Tibial nerve (tissue), 4 donors: ENCODE measurements at regions not wholly inside any gene's neighbourhood (a gene's known extent, or its start where the extent isn't known, plus 50 kb on each side); places are given as distances from the start of the nearest gene placed in this dataset.

Experiments used
- DNase-seq, 2 donors: peaks; one replicate each; pipeline ENCODE4 v3.0.0-alpha.2; 2019; ENCODE audit warnings: low spot score in 2 of 2
- H3K27ac ChIP-seq, 4 donors: fragments of 200-600 bp; sonication (generic) in 3 of 4; one replicate each; pipeline ENCODE4 v1.5.1; 2017 to 2019; ENCODE audit warnings: mild to moderate bottlenecking in 1 of 4
- H3K27me3 ChIP-seq, 2 donors: fragments of 200-600 bp; sonication (generic) in 1 of 2; one replicate each; pipeline versions ENCODE4 v1.5.1 to v1.6.0; 2017 to 2019
- H3K36me3 ChIP-seq, 3 donors: fragments of 200-600 bp; sonication (generic); one replicate each; pipeline ENCODE4 v1.5.1; 2018 to 2019
- H3K4me1 ChIP-seq, 4 donors: fragments of 200-600 bp; sonication (generic) in 3 of 4; one replicate each; pipeline ENCODE4 v1.5.1; 2017 to 2019
- H3K4me3 ChIP-seq, 4 donors: fragments of 200-600 bp; sonication (generic) in 3 of 4; one replicate each; pipeline ENCODE4 v1.5.1; 2017 to 2019; ENCODE audit warnings: mild to moderate bottlenecking in 1 of 4, moderate library complexity in 1 of 4
- H3K9me3 ChIP-seq, 4 donors: fragments of 200-600 bp; sonication (generic) in 3 of 4; one replicate each; pipeline ENCODE4 v1.5.1; 2017 to 2019
- CTCF ChIP-seq, 5 experiments: fragments of 200-600 bp in 3 of 5; fragments of 450-650 bp in 2 of 5; sonication (generic) in 3 of 5; IDR thresholded peaks; one replicate each; pipeline ENCODE4 v1.5.1; 2016 to 2019; ENCODE audit warnings: antibody characterized with exemption in 5 of 5, mild to moderate bottlenecking in 3 of 5, moderate library complexity in 2 of 5
- EP300 ChIP-seq, 2 donors: sonication (generic); formaldehyde crosslinking; IDR thresholded peaks; one replicate each; pipeline ENCODE4 v1.6.1; 2017; ENCODE audit warnings: antibody characterized with exemption in 2 of 2, mild to moderate bottlenecking in 1 of 2
- POLR2A ChIP-seq, 2 donors: fragments of 450-650 bp; IDR thresholded peaks; one replicate each; pipeline ENCODE4 v1.6.1; 2017; ENCODE audit warnings: antibody characterized with exemption in 2 of 2, mild to moderate bottlenecking in 2 of 2, moderate library complexity in 2 of 2
- WGBS, 2 donors: methylation state at CpG; one replicate each; pipeline ENCODE4 v1.1.5; 2018; 5-methylcytosine and 5-hydroxymethylcytosine counted together

GRCh38 chr9:81156381-81156780, 533.0 kb downstream of the TLE1 start:
- Histone ChIP-seq H3K27ac (no peak overlapping the region), H3K4me1 (no peaks in the 10 kb centered on the region), H3K36me3 (no peaks in the 10 kb centered on the region), H3K4me3 (no peak overlapping the region), H3K9me3 (peaks cover 0 to 5% (median 0%) of the 10 kb centered on the region in 4 donors), H3K27me3 (no peaks in the 10 kb centered on the region)
- DNase-seq = no peak
- TF ChIP-seq POLR2A (IDR thresholded peaks at IDR 0.05) = no peak
- TF ChIP-seq EP300 (IDR thresholded peaks at IDR 0.05) = no peak
- no peak for TF ChIP-seq CTCF (IDR thresholded peaks at IDR 0.05)

- no peaks in the 10 kb centered on the region for H3K27me3 ChIP-seq
- TF ChIP-seq POLR2A (IDR thresholded peaks at IDR 0.05) (no peak), EP300 (IDR thresholded peaks at IDR 0.05) (no peak), CTCF (IDR thresholded peaks at IDR 0.05) (no peak)
- peaks cover 0 to 11% (median 5%) of the 10 kb centered on the region in 4 donors for H3K9me3 ChIP-seq
- H3K4me1 ChIP-seq = no peaks in the 10 kb centered on the region
- no peak overlapping the region for H3K27ac ChIP-seq
- H3K36me3 ChIP-seq = no peaks in the 10 kb centered on the region
- no peak overlapping the region for H3K4me3 ChIP-seq
- no peak for DNase-seq
- WGBS, 2 donors = 38 to 49% methylated on average over 2 of the region's 2 CpGs
Measured at GRCh38 chr9:81150016-81150625, 539.2 kb downstream of the TLE1 start.

- no peak for TF ChIP-seq POLR2A (IDR thresholded peaks at IDR 0.05)
- no peak for TF ChIP-seq EP300 (IDR thresholded peaks at IDR 0.05)
- no peak for TF ChIP-seq CTCF (IDR thresholded peaks at IDR 0.05)
- H3K27ac ChIP-seq = no peak overlapping the region
- no peak for DNase-seq
Measured at GRCh38 chr9:81146684-81147337, 542.5 kb downstream of the TLE1 start.

GRCh38 chr9:81146241-81146640, 543.1 kb downstream of the TLE1 start:
- H3K27ac ChIP-seq = no peak overlapping the region
- no peak for DNase-seq
- no peaks in the 10 kb centered on the region for H3K36me3 ChIP-seq
- H3K4me3 ChIP-seq = no peak overlapping the region
- no peaks in the 10 kb centered on the region for H3K4me1 ChIP-seq
- peaks cover 0 to 7% (median 4%) of the 10 kb centered on the region in 4 donors for H3K9me3 ChIP-seq
- 40 to 48% methylated on average over 3 of the region's 3 CpGs for WGBS, 2 donors
- TF ChIP-seq EP300 (IDR thresholded peaks at IDR 0.05) (no peak), POLR2A (IDR thresholded peaks at IDR 0.05) (no peak), CTCF (IDR thresholded peaks at IDR 0.05) (no peak)
- H3K27me3 ChIP-seq = no peaks in the 10 kb centered on the region

More at GRCh38 chr9:81146684-81147337, 542.5 kb downstream of the TLE1 start:
- peaks cover 0 to 7% (median 4%) of the 10 kb centered on the region in 4 donors for H3K9me3 ChIP-seq
- no peaks in the 10 kb centered on the region for H3K4me1 ChIP-seq
- H3K27me3 ChIP-seq = no peaks in the 10 kb centered on the region
- no peaks in the 10 kb centered on the region for H3K36me3 ChIP-seq
- no peak overlapping the region for H3K4me3 ChIP-seq
- 94 to 97% methylated on average over 4 of the region's 4 CpGs for WGBS, 2 donors

GRCh38 chr9:81145331-81145963, 543.9 kb downstream of the TLE1 start:
- no peaks in the 10 kb centered on the region for H3K4me1 ChIP-seq
- WGBS, 2 donors = 74 to 76% methylated on average over 10 of the region's 10 CpGs
- TF ChIP-seq CTCF (IDR thresholded peaks at IDR 0.05) = no peak
- no peaks in the 10 kb centered on the region for H3K36me3 ChIP-seq
- H3K27ac ChIP-seq = no peak overlapping the region
- H3K9me3 ChIP-seq = peaks cover 0 to 7% (median 4%) of the 10 kb centered on the region in 4 donors
- no peak overlapping the region for H3K4me3 ChIP-seq
- DNase-seq = no peak
- no peaks in the 10 kb centered on the region for H3K27me3 ChIP-seq
